Fibroblast of skin of left biceps (primary cell): ENCODE measurements at regions not wholly inside any gene's neighbourhood (a gene's known extent, or its start where the extent isn't known, plus 50 kb on each side); places are given as distances from the start of the nearest gene placed in this dataset.

ENCODE experiments used
- DNase-seq, 2 experiments: peaks; one replicate each; pipeline ENCODE4 v3.0.0-alpha.2; 2013; ENCODE audit warnings: low read depth in 2 of 2

DNA sequence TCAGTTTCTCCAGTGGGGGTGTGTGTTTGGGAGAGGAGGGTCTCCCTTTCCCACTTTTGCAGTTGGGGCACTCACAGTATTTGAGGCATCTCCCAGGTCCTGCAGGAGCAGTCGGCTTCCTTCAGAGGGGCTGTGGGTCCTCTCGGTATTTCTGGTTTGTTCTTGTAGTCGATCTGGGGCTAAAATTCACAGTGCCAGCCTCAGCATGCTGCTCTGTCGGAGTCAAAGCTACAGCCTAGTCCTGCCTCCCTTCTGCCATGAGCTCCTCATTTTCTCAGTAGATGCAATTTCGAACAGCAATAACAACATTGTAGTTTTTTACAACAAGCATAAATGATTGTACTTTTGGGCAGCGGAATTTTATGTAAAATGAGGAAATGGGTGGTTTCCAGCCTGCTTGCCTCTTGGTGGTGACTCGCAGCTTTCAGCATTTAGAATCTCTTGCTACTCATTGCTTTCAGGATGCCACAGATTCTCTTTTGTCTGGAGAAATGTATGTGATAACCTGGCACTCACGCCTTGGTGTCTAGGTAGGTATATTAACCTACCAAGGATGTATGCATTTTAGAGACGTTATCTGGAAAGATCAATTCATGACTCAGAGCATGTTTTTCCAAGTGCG lies 82.4 kb upstream of the C21orf91 start:
- DNase-seq = no peak

- DNase-seq = no peak
Measured at GRCh38 chr21:17900990-17901385, 81.8 kb upstream of the C21orf91 start.

DNA sequence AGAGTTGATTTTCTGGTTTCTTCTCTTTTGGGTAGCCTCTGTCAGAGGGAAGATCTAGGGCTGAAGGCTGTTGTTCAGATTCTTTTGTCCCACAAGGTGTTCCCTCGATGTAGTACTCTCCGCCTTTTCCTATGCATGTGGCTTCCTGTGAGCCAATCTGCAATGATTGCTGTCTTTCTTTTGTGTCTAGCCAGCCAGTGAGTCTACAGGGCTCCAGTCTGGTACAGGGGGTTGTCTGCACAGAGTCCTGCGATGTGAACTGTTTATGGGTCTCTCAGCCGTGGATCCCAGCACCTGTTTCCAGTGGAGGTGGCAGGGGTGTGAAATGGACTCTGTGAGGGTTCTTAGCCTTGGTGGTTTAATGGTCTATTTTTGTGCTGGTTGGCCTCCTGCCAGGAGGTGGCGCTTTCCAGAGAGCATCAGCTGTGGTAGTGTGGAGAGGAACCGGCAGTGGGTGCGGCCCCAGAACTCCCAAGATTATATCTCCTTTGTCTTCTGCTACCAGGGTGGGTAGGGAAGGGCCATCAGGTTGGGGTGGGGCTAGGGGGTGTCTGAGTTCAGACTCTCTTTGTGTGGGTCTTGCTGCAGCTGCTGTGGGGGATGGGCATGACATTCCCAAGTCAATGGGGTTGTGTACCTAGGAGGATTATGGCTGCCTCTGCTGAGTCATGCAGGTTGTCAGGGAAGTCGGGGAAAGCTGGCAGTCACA lies 81.3 kb upstream of the C21orf91 start:
- no peak for DNase-seq

- DNase-seq = no peak
Measured at GRCh38 chr21:17889171-17889570, 70.0 kb upstream of the C21orf91 start.

- DNase-seq = no peak
Measured at GRCh38 chr21:17869115-17869514, 50.0 kb upstream of the C21orf91 start.
